ENCODE measurements at regions not wholly inside any gene's neighbourhood (a gene's known extent, or its start where the extent isn't known, plus 50 kb on each side); places are given as distances from the start of the nearest gene placed in this dataset.

DNA sequence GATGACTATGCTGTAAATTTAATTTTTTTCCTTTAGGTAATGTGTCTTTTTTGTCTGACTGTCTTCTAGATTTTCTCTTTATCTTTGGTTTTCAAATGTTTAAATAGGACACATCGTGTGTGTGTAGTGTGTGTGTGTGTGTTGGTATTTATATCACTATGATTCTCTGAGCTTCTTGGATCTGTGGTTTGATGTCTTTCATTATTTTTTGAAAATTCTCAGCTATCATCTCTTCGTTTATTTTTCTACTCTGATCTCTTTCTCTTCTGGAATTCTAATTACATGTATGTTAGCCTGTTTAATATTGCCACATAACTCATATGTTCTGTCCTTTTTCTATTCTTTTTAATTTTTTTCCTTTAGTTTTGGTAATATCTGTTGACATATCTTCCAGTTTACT is 73.5 kb upstream of the OR10AD1 start:
- TF ChIP-seq CTCF (IDR thresholded peaks at IDR 0.05; ENCODE audit: borderline replicate concordance, extremely low read depth, low read length, poor library complexity, severe bottlenecking) (no peak), EZH2 (IDR thresholded peaks at IDR 0.05; ENCODE audit: borderline replicate concordance, low read depth, low read length, severe bottlenecking) (no peak)

Measured in DND-41 (cell line).